ENCODE measurements at regions not wholly inside any gene's neighbourhood (a gene's known extent, or its start where the extent isn't known, plus 50 kb on each side); places are given as distances from the start of the nearest gene placed in this dataset.
"Not testable (repeated sequence)": the region's sequence is repeated elsewhere in the genome, so short reads cannot be mapped to it uniquely, and the experiment has no call there.

DNA sequence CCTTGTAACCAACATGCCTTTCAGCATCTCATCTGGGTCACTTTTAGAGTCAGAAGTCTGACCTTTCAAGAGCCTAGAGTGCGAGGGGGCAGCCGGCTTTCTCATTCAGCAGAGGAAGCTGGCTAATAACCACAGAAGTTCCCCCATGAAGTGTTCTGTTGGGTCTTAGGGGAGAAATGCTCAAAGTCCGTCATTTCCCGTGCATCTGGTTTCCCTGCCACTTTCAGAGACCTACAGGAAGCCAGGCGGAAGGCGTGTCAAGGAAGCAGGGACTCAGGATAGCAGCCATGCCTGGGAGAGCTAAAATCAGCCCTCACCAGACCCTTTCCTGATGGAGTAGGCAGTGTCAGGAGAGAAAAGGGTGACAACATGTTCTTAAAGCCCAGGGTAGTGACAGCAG, 301.8 kb upstream of the ID2 start:
- Mint-ChIP-seq H3K4me1 (peaks cover 0 to 11% (median 6%) of the 10 kb centered on the region in 3 donors), H3K4me3 (no peak overlapping the region), H3K9me3 (peaks cover 0 to 2% (median 0%) of the 10 kb centered on the region in 7 donors), H3K36me3 (peaks cover 0 to 6% of the 10 kb centered on the region in 2 donors), H3K27me3 (peaks cover 35 to 52% (median 49%) of the 10 kb centered on the region in 3 donors), H3K27ac (peak overlapping the region in 1 of 6 donors; percentile 60)
- ATAC-seq (ENCODE audit: low read depth in 2 of 2) = no peak
- DNase-seq = no peak

DNA sequence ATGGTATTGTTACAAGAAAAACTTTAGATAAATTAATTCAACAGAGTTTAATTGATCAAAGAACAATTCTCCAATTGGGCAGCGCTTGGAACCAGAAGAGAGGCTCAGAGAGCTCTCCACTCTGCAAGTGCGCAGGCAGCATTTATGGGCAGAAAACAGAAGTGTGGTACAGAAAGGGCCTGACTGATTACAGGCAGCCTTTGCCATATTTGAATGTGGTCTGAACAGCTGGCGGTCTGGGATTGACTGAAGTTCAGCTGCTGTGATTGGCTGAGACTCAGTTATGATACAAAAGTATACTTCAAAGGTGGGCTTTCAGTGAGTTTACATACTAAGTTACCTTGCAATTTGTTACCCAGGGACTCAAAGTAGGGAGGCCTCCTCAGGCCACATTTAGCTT, 301.3 kb upstream of the ID2 start:
- no peak for DNase-seq
- Mint-ChIP-seq H3K9me3 (peaks cover 0 to 2% (median 0%) of the 10 kb centered on the region in 7 donors), H3K4me1 (peaks cover 0 to 11% (median 6%) of the 10 kb centered on the region in 3 donors), H3K4me3 (no peak overlapping the region), H3K36me3 (peaks cover 0 to 6% of the 10 kb centered on the region in 2 donors), H3K27me3 (peaks cover 41 to 58% (median 49%) of the 10 kb centered on the region in 3 donors), H3K27ac (no peak overlapping the region)
- no peak for ATAC-seq (ENCODE audit: low read depth in 2 of 2)

DNA sequence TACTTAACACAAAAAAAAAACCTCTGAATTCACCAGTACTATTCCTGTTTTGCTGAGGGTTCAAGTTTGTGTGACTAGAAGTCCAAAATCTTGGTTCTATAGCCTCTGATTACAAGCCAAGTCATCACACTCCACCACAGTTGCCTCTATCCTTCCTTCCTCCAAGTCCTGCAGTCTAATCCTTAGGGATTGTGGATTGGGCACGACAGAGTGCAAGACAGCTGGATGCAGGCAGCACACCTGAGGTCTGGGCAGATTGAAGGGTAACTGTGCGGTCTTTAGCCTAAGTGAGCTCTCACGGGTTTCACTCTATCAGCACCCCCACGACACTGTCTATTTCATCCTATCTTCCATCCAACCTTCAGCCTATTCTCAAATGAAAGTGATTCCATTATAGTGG, 299.4 kb upstream of the ID2 start:
- Mint-ChIP-seq H3K9me3 (peaks cover 0 to 7% (median 0%) of the 10 kb centered on the region in 7 donors), H3K4me1 (peaks cover 0 to 11% (median 6%) of the 10 kb centered on the region in 3 donors), H3K36me3 (peaks cover 0 to 6% of the 10 kb centered on the region in 2 donors), H3K27ac (no peak overlapping the region), H3K4me3 (no peak overlapping the region), H3K27me3 (peaks cover 42 to 61% (median 44%) of the 10 kb centered on the region in 3 donors)
- no peak for ATAC-seq (ENCODE audit: low read depth in 2 of 2)
- no peak for DNase-seq

DNA sequence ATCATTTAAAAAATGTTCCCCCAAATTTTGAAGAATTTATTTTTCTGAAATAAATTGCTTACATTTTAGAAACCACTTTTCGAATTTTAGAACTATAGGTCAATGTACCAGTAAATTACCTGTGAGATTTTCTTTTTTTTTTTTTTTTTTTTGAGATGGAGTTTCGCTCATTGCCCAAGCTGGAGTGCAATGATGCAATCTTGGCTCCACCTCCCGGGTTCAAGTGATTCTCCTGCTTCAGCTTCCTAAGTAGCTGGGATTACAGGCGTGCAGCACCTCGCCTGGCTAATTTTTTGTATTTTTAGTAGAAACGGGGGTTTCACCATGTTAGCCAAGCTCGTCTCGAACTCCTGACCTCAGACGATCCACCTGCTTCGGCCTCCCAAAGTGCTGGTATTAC, 295.1 kb upstream of the ID2 start:
- peaks cover 27 to 64% (median 40%) of the 10 kb centered on the region in 3 donors for H3K27me3 Mint-ChIP-seq
- not testable (repeated sequence) for H3K4me3 Mint-ChIP-seq; H3K27ac Mint-ChIP-seq; DNase-seq; ATAC-seq (ENCODE audit: low read depth in 2 of 2); H3K36me3 Mint-ChIP-seq; H3K4me1 Mint-ChIP-seq
- peaks cover 0 to 13% (median 4%) of the 10 kb centered on the region in 7 donors for H3K9me3 Mint-ChIP-seq

DNA sequence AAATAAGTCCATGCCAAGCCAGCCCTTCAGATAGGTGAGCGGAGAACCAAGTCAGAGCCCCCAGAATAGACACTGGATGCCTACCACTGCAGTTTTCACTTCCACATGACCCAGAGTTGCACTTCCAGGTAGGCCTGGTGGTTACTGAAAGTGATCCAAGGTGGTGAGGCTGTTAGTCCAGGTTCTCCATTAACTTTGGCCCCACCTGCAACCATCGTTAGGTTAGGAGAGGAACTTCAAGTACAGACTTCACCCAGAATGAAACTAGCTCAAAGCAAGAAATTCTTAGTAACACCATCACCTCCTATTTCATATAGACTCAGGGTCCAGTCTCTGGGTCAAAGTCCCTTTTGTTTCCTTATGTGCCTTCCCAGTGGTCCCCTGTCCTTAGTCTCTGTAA, 293.1 kb upstream of the ID2 start:
- Mint-ChIP-seq H3K4me1 (no peaks in the 10 kb centered on the region), H3K9me3 (peaks cover 0 to 13% (median 4%) of the 10 kb centered on the region in 7 donors), H3K27ac (no peak overlapping the region), H3K4me3 (no peak overlapping the region), H3K27me3 (peaks cover 33 to 55% (median 38%) of the 10 kb centered on the region in 3 donors), H3K36me3 (no peaks in the 10 kb centered on the region)
- DNase-seq (no peak), ATAC-seq (ENCODE audit: low read depth in 2 of 2) (no peak)

DNA sequence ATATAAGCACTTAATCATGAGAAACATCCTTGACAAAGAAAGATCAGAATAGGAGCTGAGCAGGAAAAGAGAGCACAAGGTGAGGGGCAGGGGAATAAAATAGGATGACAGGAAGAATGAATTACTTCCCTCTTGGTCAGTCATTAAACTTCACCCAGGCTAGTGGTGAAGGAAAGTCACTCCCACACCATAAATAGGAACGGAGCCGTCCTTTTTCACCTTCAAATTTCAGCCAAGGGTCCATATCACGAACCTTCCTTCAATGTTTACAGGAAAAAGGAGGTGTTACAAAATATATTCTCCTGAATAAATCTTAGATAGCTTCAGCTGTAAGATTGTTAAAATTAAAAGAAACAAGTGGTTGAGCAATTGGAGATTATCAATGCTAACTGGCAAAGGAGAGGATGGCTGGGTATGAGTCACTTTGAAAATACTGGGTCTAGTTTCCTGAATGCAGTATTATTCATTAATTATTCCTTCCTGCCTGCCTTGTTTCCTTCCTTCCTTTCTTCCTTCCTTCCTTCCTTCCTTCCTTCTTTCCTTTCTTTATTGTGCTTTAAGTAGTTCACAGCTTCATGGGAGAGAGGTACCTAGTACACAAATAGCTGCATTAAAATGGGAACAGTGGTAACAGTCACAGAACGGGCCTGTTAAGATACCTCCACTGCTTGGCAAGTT, 292.3 kb upstream of the ID2 start:
- DNase-seq (no peak), ATAC-seq (ENCODE audit: low read depth in 2 of 2) (no peak)
- Mint-ChIP-seq H3K36me3 (no peaks in the 10 kb centered on the region), H3K4me1 (no peaks in the 10 kb centered on the region), H3K9me3 (peaks cover 0 to 13% (median 4%) of the 10 kb centered on the region in 7 donors), H3K27ac (no peak overlapping the region), H3K4me3 (no peak overlapping the region), H3K27me3 (peaks cover 30 to 55% (median 32%) of the 10 kb centered on the region in 3 donors)

DNA sequence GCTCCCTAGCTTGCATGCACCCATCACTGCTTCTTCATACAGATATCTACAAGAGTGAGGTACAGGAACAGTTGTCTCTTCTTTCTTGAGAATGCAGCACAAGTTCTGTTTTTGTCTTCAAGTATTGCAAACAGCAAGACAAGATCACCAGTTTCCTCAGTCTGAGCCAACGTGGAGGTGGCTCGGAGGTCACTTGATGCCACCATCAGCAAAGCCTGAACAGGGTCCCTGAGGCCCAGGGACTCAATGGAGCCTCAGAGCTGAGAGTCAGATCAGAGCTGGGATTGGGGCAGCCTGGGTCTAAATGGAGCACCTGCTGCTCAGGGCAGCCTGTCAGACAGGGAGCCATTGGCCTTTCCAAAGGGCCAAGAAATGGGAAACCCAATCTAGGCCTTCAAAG, 290.7 kb upstream of the ID2 start:
- H3K4me1 Mint-ChIP-seq = no peaks in the 10 kb centered on the region
- H3K27me3 Mint-ChIP-seq = peaks cover 32 to 51% (median 43%) of the 10 kb centered on the region in 3 donors
- no peaks in the 10 kb centered on the region for H3K36me3 Mint-ChIP-seq
- no peak overlapping the region for H3K27ac Mint-ChIP-seq
- H3K9me3 Mint-ChIP-seq = peaks cover 0 to 13% (median 4%) of the 10 kb centered on the region in 7 donors
- no peak for ATAC-seq (ENCODE audit: low read depth in 2 of 2)
- DNase-seq = no peak
- H3K4me3 Mint-ChIP-seq = no peak overlapping the region

DNA sequence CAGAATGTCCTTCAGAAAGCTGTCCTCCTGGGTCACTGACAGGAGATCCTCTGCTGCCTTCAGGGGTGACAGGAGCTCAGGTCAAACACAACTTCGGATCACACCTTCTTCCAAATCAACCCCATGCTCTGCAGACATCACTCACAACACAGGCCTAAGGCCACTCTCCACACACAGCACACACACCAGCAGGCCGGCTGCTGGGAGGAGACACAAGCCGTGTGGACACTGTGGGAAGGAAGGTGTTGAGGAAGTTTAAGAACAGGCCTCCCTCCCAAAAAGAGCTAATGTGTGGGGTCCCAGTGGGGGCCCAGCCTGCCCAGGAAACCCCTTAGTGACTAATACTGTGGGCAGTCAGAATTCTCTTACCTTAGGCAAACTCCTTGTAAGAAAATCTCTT, 290.3 kb upstream of the ID2 start:
- Mint-ChIP-seq H3K27ac (no peak overlapping the region), H3K9me3 (peaks cover 0 to 13% (median 4%) of the 10 kb centered on the region in 7 donors), H3K4me3 (no peak overlapping the region), H3K36me3 (no peaks in the 10 kb centered on the region), H3K4me1 (no peaks in the 10 kb centered on the region), H3K27me3 (peaks cover 32 to 51% (median 43%) of the 10 kb centered on the region in 3 donors)
- DNase-seq (no peak), ATAC-seq (ENCODE audit: low read depth in 2 of 2) (no peak)

DNA sequence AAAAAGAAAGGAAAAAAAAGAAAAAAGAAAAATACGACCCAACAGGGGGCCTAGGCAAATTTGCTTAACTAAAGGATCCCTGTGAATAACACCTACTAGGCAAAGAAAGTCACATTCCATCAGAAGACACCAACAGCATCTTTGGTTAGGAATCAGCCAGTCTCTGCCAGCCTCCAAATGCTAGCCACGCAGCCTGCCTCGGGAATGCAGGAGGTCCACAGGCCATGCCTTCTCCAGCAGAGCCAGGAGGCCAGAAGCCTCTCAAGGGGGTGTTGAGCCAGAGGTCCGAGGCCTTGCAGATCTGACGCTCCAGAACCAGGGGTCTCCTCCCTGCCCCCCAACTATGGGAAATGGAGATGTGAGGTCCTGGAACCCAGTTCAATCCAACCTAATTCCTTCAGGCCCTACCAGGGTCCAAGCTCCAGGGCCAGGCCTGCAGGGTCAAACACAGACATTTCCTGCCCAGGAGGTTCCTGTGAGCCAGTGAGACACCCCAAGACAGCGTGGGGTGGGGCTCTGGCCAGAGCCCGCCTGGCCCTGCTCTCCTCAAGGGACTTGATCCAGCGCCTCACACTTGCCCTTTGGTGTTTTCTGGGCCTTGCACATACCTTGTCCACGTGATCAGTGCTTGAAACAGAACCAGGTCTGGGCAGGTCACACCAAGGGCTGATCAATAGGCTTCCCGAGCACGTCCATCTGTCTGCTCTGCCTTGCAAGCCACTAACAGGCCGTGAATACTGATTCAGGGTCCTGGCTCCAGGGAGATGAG, 289.6 kb upstream of the ID2 start:
- Mint-ChIP-seq H3K27me3 (peaks cover 32 to 51% (median 43%) of the 10 kb centered on the region in 3 donors), H3K27ac (peak overlapping the region in 1 of 6 donors; percentile 35), H3K36me3 (no peaks in the 10 kb centered on the region), H3K9me3 (peaks cover 0 to 8% (median 4%) of the 10 kb centered on the region in 7 donors), H3K4me3 (no peak overlapping the region), H3K4me1 (no peaks in the 10 kb centered on the region)
- ATAC-seq (ENCODE audit: low read depth in 2 of 2) (no peak), DNase-seq (no peak)

DNA sequence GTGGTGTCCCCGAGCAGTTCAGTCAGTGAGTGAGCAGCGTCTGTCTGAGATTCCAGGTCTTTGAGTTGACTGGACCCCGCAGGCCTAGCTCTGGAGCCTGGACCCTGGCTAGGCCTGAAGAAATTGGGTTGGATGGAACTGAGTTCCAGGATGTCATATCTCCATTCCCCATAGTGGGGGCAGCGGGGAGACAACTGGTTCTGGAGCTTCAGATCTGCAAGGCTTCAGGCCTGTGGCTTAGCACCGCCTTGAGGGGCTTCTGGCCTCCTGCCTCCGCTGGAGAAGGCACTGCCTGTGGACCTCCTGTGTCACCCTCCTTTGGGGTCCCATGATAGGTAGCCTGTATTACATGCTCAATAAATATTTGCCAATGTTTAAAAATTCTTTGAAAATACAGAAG, 288.4 kb upstream of the ID2 start:
- peaks cover 30 to 45% (median 43%) of the 10 kb centered on the region in 3 donors for H3K27me3 Mint-ChIP-seq
- ATAC-seq (ENCODE audit: low read depth in 2 of 2) (no peak), DNase-seq (no peak)
- H3K36me3 Mint-ChIP-seq = no peaks in the 10 kb centered on the region
- no peak overlapping the region for H3K27ac Mint-ChIP-seq
- peaks cover 0 to 6% (median 0%) of the 10 kb centered on the region in 7 donors for H3K9me3 Mint-ChIP-seq
- no peak overlapping the region for H3K4me3 Mint-ChIP-seq
- H3K4me1 Mint-ChIP-seq = no peaks in the 10 kb centered on the region

DNA sequence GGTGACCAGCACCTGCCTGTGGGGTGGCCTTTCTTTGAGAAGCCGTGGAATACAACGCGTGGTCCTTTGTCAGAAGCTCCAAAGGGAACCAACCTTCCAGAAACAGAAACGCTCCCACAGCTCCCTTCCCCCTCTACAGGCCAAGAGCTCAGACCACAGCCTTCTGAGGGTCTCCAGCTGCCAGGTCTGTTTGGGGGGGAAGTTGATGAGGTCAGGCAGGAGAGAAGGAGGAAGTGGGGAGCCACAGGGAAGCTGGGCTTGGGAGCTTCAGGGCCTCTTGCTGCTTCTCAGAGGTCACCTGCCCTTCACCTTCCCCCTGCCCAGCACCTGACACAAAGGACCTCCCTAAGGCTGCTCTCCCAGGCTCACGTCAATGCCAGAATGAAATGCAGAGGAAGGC, 287.7 kb upstream of the ID2 start:
- ATAC-seq (ENCODE audit: low read depth in 2 of 2) = no peak
- no peaks in the 10 kb centered on the region for H3K36me3 Mint-ChIP-seq
- no peak overlapping the region for H3K27ac Mint-ChIP-seq
- peaks cover 27 to 41% (median 39%) of the 10 kb centered on the region in 3 donors for H3K27me3 Mint-ChIP-seq
- DNase-seq = no peak
- peaks cover 0 to 9% (median 0%) of the 10 kb centered on the region in 7 donors for H3K9me3 Mint-ChIP-seq
- no peak overlapping the region for H3K4me3 Mint-ChIP-seq
- H3K4me1 Mint-ChIP-seq = no peaks in the 10 kb centered on the region

DNA sequence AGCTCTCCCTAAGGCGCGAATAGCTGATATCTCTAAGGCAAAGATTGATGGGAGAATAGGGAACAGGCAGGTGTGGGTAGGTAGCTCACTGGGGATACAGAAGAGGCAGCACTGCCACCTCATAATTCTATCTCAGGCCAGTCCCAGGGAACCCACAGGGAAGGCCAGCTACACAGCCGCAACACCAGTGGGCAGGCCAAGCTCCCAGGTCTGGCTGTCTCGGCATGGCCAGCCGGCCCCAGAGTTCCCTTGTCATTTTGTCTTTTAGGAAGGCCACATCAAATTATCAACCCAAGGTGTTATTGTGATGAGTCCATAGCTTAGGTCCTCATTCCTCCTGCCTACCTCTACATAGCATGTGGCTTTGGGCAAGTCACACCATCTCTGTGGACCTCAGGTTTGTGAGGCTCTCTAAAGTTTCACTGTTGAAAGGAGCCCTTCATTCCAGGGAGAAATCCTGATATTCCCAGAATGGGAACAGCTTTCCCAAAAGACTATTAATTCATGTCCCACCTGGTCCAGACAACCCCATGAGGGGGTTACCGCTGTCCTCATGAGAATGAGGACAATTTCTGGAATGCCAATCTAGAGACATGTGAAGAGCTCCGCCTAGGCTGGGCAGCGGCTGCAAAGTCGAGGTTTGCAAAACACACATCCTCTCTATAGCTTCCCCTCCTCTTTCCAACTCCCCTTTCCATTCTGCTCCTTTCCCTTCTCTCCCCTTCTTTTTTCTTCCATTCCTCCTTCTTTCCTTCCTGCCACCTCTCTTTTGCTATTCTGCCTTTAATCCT, 287.1 kb upstream of the ID2 start:
- Mint-ChIP-seq H3K4me3 (no peak overlapping the region), H3K4me1 (no peaks in the 10 kb centered on the region), H3K27me3 (peaks cover 23 to 35% (median 33%) of the 10 kb centered on the region in 3 donors), H3K36me3 (no peaks in the 10 kb centered on the region), H3K9me3 (peaks cover 0 to 9% (median 0%) of the 10 kb centered on the region in 7 donors), H3K27ac (no peak overlapping the region)
- DNase-seq (no peak), ATAC-seq (ENCODE audit: low read depth in 2 of 2) (no peak)

DNA sequence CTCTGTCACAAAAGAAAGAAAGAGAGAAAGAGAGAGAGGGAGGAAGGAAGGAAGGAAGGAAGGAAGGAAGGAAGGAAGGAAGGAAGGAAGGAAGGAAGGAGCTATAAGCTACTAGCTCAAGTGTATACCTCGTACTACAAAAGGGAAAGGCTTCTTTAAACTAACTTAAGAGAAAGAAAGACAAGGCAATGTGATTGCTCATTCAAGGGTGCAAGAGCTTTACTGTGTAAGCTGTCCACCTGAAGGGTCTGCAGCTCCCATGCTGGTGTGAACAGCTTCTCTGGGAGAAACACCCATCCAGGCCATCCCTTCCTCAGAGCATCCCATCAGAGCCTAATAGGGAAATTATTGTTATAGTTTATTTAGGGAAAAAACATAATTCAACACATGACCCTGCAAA, 286.1 kb upstream of the ID2 start:
- no peak overlapping the region for H3K4me3 Mint-ChIP-seq
- H3K27ac Mint-ChIP-seq = no peak overlapping the region
- DNase-seq (no peak), ATAC-seq (ENCODE audit: low read depth in 2 of 2) (no peak)
- peaks cover 21 to 37% (median 34%) of the 10 kb centered on the region in 3 donors for H3K27me3 Mint-ChIP-seq
- peaks cover 0 to 9% (median 0%) of the 10 kb centered on the region in 7 donors for H3K9me3 Mint-ChIP-seq
- H3K36me3 Mint-ChIP-seq = no peaks in the 10 kb centered on the region
- no peaks in the 10 kb centered on the region for H3K4me1 Mint-ChIP-seq
